ENCODE measurements at regions not wholly inside any gene's neighbourhood (a gene's known extent, or its start where the extent isn't known, plus 50 kb on each side); places are given as distances from the start of the nearest gene placed in this dataset.

GRCh38 chr13:99860745-99861144 is 110.8 kb downstream of the ZIC5 start:
- no peak for DNase-seq (ENCODE audit: low read depth)

GRCh38 chr13:99859178-99860177 is 112.1 kb downstream of the ZIC5 start:
- no peak for DNase-seq (ENCODE audit: low read depth)

- no peak for DNase-seq (ENCODE audit: low read depth)
Observed at GRCh38 chr13:99857738-99858137, 113.8 kb downstream of the ZIC5 start.

GRCh38 chr13:99855526-99856420 is 115.8 kb downstream of the ZIC5 start:
- DNase-seq (ENCODE audit: low read depth), result no peak

- DNase-seq (ENCODE audit: low read depth), result no peak
Observed at GRCh38 chr13:99854366-99854765, 117.2 kb downstream of the ZIC5 start.

GRCh38 chr13:99847318-99847750 is 124.2 kb downstream of the ZIC5 start:
- DNase-seq (ENCODE audit: low read depth), result no peak

- no peak for DNase-seq (ENCODE audit: low read depth)
Observed at GRCh38 chr13:99845161-99845874, 126.2 kb downstream of the ZIC5 start.

GRCh38 chr13:99844421-99844820 is 127.1 kb downstream of the ZIC5 start:
- DNase-seq (ENCODE audit: low read depth), result no peak

GRCh38 chr13:99843872-99844271 is 127.7 kb downstream of the ZIC5 start:
- no peak for DNase-seq (ENCODE audit: low read depth)

GRCh38 chr13:99842405-99842804 is 129.2 kb downstream of the ZIC5 start:
- DNase-seq (ENCODE audit: low read depth), result no peak

- DNase-seq (ENCODE audit: low read depth), result no peak
Observed at GRCh38 chr13:99836291-99836690, 135.3 kb downstream of the ZIC5 start.

- DNase-seq (ENCODE audit: low read depth), result no peak
Observed at GRCh38 chr13:99835442-99835841, 136.1 kb downstream of the ZIC5 start.

GRCh38 chr13:99834246-99834645 is 137.3 kb downstream of the ZIC5 start:
- no peak for DNase-seq (ENCODE audit: low read depth)

GRCh38 chr13:99832347-99832746 is 139.2 kb downstream of the ZIC5 start:
- no peak for DNase-seq (ENCODE audit: low read depth)

GRCh38 chr13:99830931-99831330 is 140.6 kb downstream of the ZIC5 start:
- no peak for DNase-seq (ENCODE audit: low read depth)

GRCh38 chr13:99829593-99830239 is 141.9 kb downstream of the ZIC5 start:
- DNase-seq (ENCODE audit: low read depth), result no peak

- no peak for DNase-seq (ENCODE audit: low read depth)
Observed at GRCh38 chr13:99829161-99829560, 142.4 kb downstream of the ZIC5 start.

GRCh38 chr13:99828735-99829134 is 142.8 kb downstream of the ZIC5 start:
- no peak for DNase-seq (ENCODE audit: low read depth)

GRCh38 chr13:99828123-99828522 is 143.4 kb downstream of the ZIC5 start:
- no peak for DNase-seq (ENCODE audit: low read depth)

- DNase-seq (ENCODE audit: low read depth), result no peak
Observed at GRCh38 chr13:99827011-99827772, 144.4 kb downstream of the ZIC5 start.

- no peak for DNase-seq (ENCODE audit: low read depth)
Observed at GRCh38 chr13:99823961-99824360, 147.6 kb downstream of the ZIC5 start.

Measured in HS-27A (cell line).